Endothelial cell of umbilical vein (primary cell): ENCODE measurements at regions not wholly inside any gene's neighbourhood (a gene's known extent, or its start where the extent isn't known, plus 50 kb on each side); places are given as distances from the start of the nearest gene placed in this dataset.

Experiments used
- EZH2 ChIP-seq: IDR thresholded peaks from 2 replicates; pipeline ENCODE4 v1.6.1; 2012; ENCODE audit warnings: borderline replicate concordance, low read depth, mild to moderate bottlenecking, moderate library complexity, low read length, inconsistent platforms; ENCODE audit not compliant: severe bottlenecking
- POLR2A ChIP-seq: IDR thresholded peaks from 2 replicates; pipeline ENCODE4 v1.6.1; 2012; ENCODE audit warnings: low read depth, mild to moderate bottlenecking, control low read depth, low read length
- POLR2AphosphoS5 ChIP-seq: IDR thresholded peaks from 2 replicates; pipeline ENCODE4 v1.6.1; 2012; ENCODE audit warnings: low read depth, mild to moderate bottlenecking, control low read depth, low read length, moderate library complexity; ENCODE audit not compliant: insufficient read depth
- TF ChIP-seq, protein P1 (sequence below), 2 donors: IDR thresholded peaks; 1 replicate in 1 of 2; 2 replicates in 1 of 2; pipeline ENCODE4 v1.5.1; 2011; ENCODE audit warnings: low read length in 2 of 2, mild to moderate bottlenecking in 2 of 2, moderate library complexity in 2 of 2, control low read depth in 1 of 2, inconsistent platforms in 1 of 2, low read depth in 1 of 2; ENCODE audit not compliant: insufficient read depth in 1 of 2; ENCODE audit errors: extremely low read depth in 1 of 2

DNA sequence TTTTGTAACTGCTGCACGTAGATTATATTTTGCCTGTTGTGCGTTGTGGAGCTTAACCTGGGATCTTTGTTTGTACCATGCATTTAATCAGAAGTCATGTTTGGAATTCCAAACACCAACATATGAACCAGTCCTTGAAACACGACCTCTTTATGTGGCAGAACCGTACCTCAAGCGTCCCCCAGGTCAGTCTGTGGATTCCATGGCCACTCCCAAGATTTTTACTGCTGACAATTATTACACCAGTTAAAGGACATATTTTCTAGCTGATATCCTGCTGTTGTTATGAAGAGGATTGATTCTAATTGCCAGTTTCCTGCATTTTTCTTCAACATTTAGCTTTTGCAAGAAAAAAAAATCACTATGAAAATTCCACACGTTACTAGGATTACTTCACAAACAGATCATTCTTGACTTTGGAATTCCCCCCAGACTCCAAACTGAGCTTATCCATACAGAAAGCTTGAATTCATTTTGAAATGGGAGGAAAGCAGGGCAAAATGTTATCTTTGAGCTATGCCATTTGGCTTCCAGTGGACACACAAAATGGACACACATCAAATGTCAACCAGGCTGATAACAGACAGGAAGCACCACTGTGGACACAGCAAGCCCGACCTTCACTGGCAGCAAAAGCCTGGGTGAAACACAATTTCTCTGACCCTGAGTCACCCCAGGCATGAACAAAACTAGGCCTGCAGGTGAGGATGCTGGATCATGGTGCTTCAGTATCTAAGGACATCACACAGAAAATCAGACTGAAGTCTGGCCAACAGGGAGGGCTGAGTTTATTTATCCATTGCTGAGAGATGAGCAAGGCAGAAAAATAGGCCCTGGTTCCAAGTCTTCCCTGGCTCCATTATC lies 542.9 kb upstream of the JAG1 start:
- TF ChIP-seq, protein P1, sequence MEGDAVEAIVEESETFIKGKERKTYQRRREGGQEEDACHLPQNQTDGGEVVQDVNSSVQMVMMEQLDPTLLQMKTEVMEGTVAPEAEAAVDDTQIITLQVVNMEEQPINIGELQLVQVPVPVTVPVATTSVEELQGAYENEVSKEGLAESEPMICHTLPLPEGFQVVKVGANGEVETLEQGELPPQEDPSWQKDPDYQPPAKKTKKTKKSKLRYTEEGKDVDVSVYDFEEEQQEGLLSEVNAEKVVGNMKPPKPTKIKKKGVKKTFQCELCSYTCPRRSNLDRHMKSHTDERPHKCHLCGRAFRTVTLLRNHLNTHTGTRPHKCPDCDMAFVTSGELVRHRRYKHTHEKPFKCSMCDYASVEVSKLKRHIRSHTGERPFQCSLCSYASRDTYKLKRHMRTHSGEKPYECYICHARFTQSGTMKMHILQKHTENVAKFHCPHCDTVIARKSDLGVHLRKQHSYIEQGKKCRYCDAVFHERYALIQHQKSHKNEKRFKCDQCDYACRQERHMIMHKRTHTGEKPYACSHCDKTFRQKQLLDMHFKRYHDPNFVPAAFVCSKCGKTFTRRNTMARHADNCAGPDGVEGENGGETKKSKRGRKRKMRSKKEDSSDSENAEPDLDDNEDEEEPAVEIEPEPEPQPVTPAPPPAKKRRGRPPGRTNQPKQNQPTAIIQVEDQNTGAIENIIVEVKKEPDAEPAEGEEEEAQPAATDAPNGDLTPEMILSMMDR (IDR thresholded peaks at IDR 0.05; ENCODE audit: extremely low read depth in 1 of 2, insufficient read depth in 1 of 2, low read depth in 1 of 2, low read length in 2 of 2) = no peak
- TF ChIP-seq POLR2A (no peak), EZH2 (no peak), POLR2AphosphoS5 (no peak)
